H1 (cell line): ENCODE measurements at regions not wholly inside any gene's neighbourhood (a gene's known extent, or its start where the extent isn't known, plus 50 kb on each side); places are given as distances from the start of the nearest gene placed in this dataset.
A peak's percentile ranks its signal among the peaks of the same experiment; 100 is the strongest.

Experiments used
- CTCF ChIA-PET: fragments of 300-600 bp; sonication (Branson Sonifier 250); formaldehyde crosslinking; loops from one replicate; lab custom pipeline; 2021; ENCODE audit not compliant: partially characterized antibody; lab: Charles Lee
- POLR2A ChIA-PET: fragments of 300-600 bp; sonication (Branson Sonifier 250); formaldehyde crosslinking; loops from one replicate; lab custom pipeline; 2021; ENCODE audit warnings: inconsistent platforms; ENCODE audit not compliant: partially characterized antibody; lab: Charles Lee
- DNase-seq, 2 experiments: peaks; one replicate each; pipeline versions ENCODE4 v3.0.0 to v3.0.0-alpha.2; 2010 to 2022; ENCODE audit warnings: low spot score in 2 of 2, low read depth in 1 of 2, mixed read lengths in 1 of 2
- FAIRE-seq: peaks from 2 replicates; lab custom pipeline; 2011; peaks lifted over from hg19 to GRCh38; lab: Jason Lieb, UNC
- H2AFZ ChIP-seq: 2 replicates; pipeline ENCODE4 v1.8.1; 2012; ENCODE audit warnings: low read length, inconsistent platforms
- H2AK5ac ChIP-seq: 2 replicates; pipeline ENCODE4 v1.6.1; 2013; ENCODE audit warnings: low read depth, low read length
- H2BK120ac ChIP-seq: replicated peaks from 2 replicates; pipeline ENCODE3; 2013; ENCODE audit warnings: low read depth, low read length, inconsistent platforms
- H2BK12ac ChIP-seq: 2 replicates; pipeline ENCODE4 v1.6.1; 2013; ENCODE audit warnings: low read depth, low read length
- H2BK15ac ChIP-seq: 2 replicates; pipeline ENCODE4 v1.6.1; 2013; ENCODE audit warnings: low read length
- H2BK20ac ChIP-seq: 2 replicates; pipeline ENCODE4 v1.6.1; 2013; ENCODE audit warnings: low read length
- H2BK5ac ChIP-seq: 2 replicates; pipeline ENCODE4 v1.6.1; 2013; ENCODE audit warnings: low read depth, low read length
- H3K14ac ChIP-seq: 2 replicates; pipeline ENCODE4 v1.6.1; 2013; ENCODE audit warnings: inconsistent platforms; ENCODE audit not compliant: insufficient read length
- H3K18ac ChIP-seq: 2 replicates; pipeline ENCODE4 v1.6.1; 2013; ENCODE audit warnings: low read length; ENCODE audit errors: extremely low read depth
- H3K23ac ChIP-seq: 2 replicates; pipeline ENCODE4 v1.6.1; 2013; ENCODE audit warnings: inconsistent platforms; ENCODE audit not compliant: insufficient read length
- H3K23me2 ChIP-seq: 2 replicates; pipeline ENCODE4 v1.6.1; 2013; ENCODE audit warnings: low read depth, low read length
- H3K27ac ChIP-seq: 2 replicates; pipeline ENCODE4 v1.6.1; 2011; ENCODE audit warnings: low read depth, low read length, inconsistent platforms
- H3K27me3 ChIP-seq, 4 experiments: replicated peaks in 1 of 4; 1 replicate in 1 of 4; 2 replicates in 3 of 4; pipeline versions ENCODE4 v1.6.1 to v1.8.1; 2011 to 2013; ENCODE audit warnings: low read length in 3 of 4, mild to moderate bottlenecking in 3 of 4, inconsistent platforms in 2 of 4, mixed read lengths in 2 of 4, moderate library complexity in 1 of 4; ENCODE audit not compliant: control insufficient read depth in 3 of 4, insufficient read depth in 3 of 4; ENCODE audit errors: extremely low read depth in 1 of 4
- H3K36me3 ChIP-seq, 4 experiments: 2 replicates each; pipeline versions ENCODE4 v1.6.1 to v1.8.1; 2011 to 2013; ENCODE audit warnings: mild to moderate bottlenecking in 4 of 4, low read length in 3 of 4, moderate library complexity in 2 of 4, control low read depth in 1 of 4, inconsistent platforms in 1 of 4; ENCODE audit not compliant: insufficient read depth in 4 of 4, control insufficient read depth in 2 of 4
- H3K4ac ChIP-seq: replicated peaks from 2 replicates; pipeline ENCODE3; 2013; ENCODE audit warnings: low read length, low read depth, mixed read lengths, inconsistent platforms; ENCODE audit not compliant: insufficient read length
- H3K4me1 ChIP-seq, 4 experiments: replicated peaks in 1 of 4; 1 replicate in 1 of 4; 2 replicates in 3 of 4; pipeline versions ENCODE4 v1.6.1 to v1.8.1; 2011 to 2013; ENCODE audit warnings: low read length in 3 of 4, inconsistent platforms in 2 of 4, mixed read lengths in 1 of 4; ENCODE audit not compliant: insufficient read depth in 4 of 4, control insufficient read depth in 3 of 4
- H3K4me2 ChIP-seq, 2 experiments: 2 replicates each; pipeline versions ENCODE4 v1.6.1 to v1.8.1; 2011 to 2013; ENCODE audit warnings: low read depth in 2 of 2, low read length in 2 of 2, control low read depth in 1 of 2, inconsistent platforms in 1 of 2, mild to moderate bottlenecking in 1 of 2; ENCODE audit not compliant: insufficient read depth in 1 of 2
- H3K4me3 ChIP-seq, 4 experiments: fragments of 200-600, 300-600 bp in 1 of 4; sonication (generic), shearing (Covaris generic), sonication (Bioruptor Twin) in 1 of 4; 2 replicates each; pipeline versions ENCODE4 v1.5.1 to v1.8.1; 2011 to 2016; ENCODE audit warnings: low read length in 4 of 4, low read depth in 3 of 4, control low read depth in 2 of 4, inconsistent platforms in 2 of 4, mild to moderate bottlenecking in 2 of 4, mixed read lengths in 1 of 4, moderate library complexity in 1 of 4; ENCODE audit not compliant: insufficient read depth in 2 of 4; ENCODE audit errors: extremely low read depth in 1 of 4
- H3K56ac ChIP-seq: replicated peaks from 2 replicates; pipeline ENCODE3; 2013; ENCODE audit warnings: low read depth, mild to moderate bottlenecking, mixed read lengths, low read length, inconsistent platforms; ENCODE audit not compliant: insufficient read length
- H3K79me1 ChIP-seq: 2 replicates; pipeline ENCODE4 v1.6.1; 2013; ENCODE audit warnings: low read depth, low read length, control low read depth
- H3K79me2 ChIP-seq, 2 experiments: 2 replicates each; pipeline versions ENCODE4 v1.6.1 to v1.8.1; 2012 to 2013; ENCODE audit warnings: low read length in 2 of 2, mild to moderate bottlenecking in 2 of 2, inconsistent platforms in 1 of 2; ENCODE audit not compliant: insufficient read depth in 2 of 2, control insufficient read depth in 1 of 2
- H3K9ac ChIP-seq, 4 experiments: replicated peaks in 1 of 4; 1 replicate in 1 of 4; 2 replicates in 3 of 4; pipeline versions ENCODE4 v1.6.1 to v1.8.1; 2011 to 2013; ENCODE audit warnings: low read depth in 3 of 4, low read length in 3 of 4, control low read depth in 2 of 4, mild to moderate bottlenecking in 2 of 4, moderate library complexity in 2 of 4, inconsistent platforms in 1 of 4; ENCODE audit errors: extremely low read depth in 1 of 4
- H3K9me3 ChIP-seq, 2 experiments: 2 replicates each; pipeline versions ENCODE4 v1.6.1 to v1.8.1; 2012 to 2013; ENCODE audit warnings: mild to moderate bottlenecking in 2 of 2, moderate library complexity in 2 of 2, control low read depth in 1 of 2, inconsistent platforms in 1 of 2, low read depth in 1 of 2, low read length in 1 of 2, mixed read lengths in 1 of 2; ENCODE audit not compliant: insufficient read depth in 2 of 2
- H4K20me1 ChIP-seq, 2 experiments: replicated peaks in 1 of 2; 2 replicates each; pipeline versions ENCODE3 to v1.8.1; 2011 to 2013; ENCODE audit warnings: inconsistent platforms in 2 of 2, low read length in 2 of 2, mild to moderate bottlenecking in 1 of 2; ENCODE audit not compliant: insufficient read depth in 2 of 2, control insufficient read depth in 1 of 2
- H4K5ac ChIP-seq: 2 replicates; pipeline ENCODE4 v1.6.1; 2013; ENCODE audit warnings: low read length, low read depth, mixed read lengths, inconsistent platforms; ENCODE audit not compliant: insufficient read length
- H4K8ac ChIP-seq: 2 replicates; pipeline ENCODE4 v1.8.0; 2013; ENCODE audit warnings: mild to moderate bottlenecking, moderate library complexity, low read length, inconsistent platforms; ENCODE audit not compliant: insufficient read depth; ENCODE audit errors: extremely low read depth
- H4K91ac ChIP-seq: replicated peaks from 2 replicates; pipeline ENCODE3; 2013; ENCODE audit warnings: low read length, mixed read lengths, inconsistent platforms; ENCODE audit not compliant: insufficient read length
- BRCA1 ChIP-seq: IDR thresholded peaks from 2 replicates; pipeline ENCODE4 v1.6.1; 2012; ENCODE audit warnings: low read depth, low read length, improper control_type of control experiment
- SIN3A ChIP-seq, 2 experiments: IDR thresholded peaks in 1 of 2; conservative IDR thresholded peaks in 1 of 2; 2 replicates each; pipeline ENCODE4 v1.6.1; 2011 to 2012; ENCODE audit warnings: low read length in 2 of 2, improper control_type of control experiment in 1 of 2, low read depth in 1 of 2, mild to moderate bottlenecking in 1 of 2
- YY1 ChIP-seq: IDR thresholded peaks from 2 replicates; pipeline ENCODE4 v1.6.1; 2011; ENCODE audit warnings: low read depth, mild to moderate bottlenecking, low read length
- ZNF274 ChIP-seq: IDR thresholded peaks from 2 replicates; pipeline ENCODE4 v1.7.0; 2012; ENCODE audit warnings: low read length, borderline replicate concordance; ENCODE audit errors: extremely low read depth
- WGBS, 2 experiments: shearing (Covaris generic) in 1 of 2; methylation state at CpG; one replicate each; pipeline versions ENCODE4 v1.1.6 to v1.1.7; 2013 to 2015; ENCODE audit warnings: low lambda C conversion rate in 2 of 2, mixed read lengths in 2 of 2, inconsistent platforms in 1 of 2, low coverage in 1 of 2, missing lambda C conversion rate in 1 of 2; ENCODE audit not compliant: insufficient replicate concordance in 2 of 2, insufficient coverage in 1 of 2, insufficient read length in 1 of 2; ENCODE audit errors: extremely low coverage in 1 of 2, missing lambda C conversion rate in 1 of 2; 5-methylcytosine and 5-hydroxymethylcytosine counted together

DNA sequence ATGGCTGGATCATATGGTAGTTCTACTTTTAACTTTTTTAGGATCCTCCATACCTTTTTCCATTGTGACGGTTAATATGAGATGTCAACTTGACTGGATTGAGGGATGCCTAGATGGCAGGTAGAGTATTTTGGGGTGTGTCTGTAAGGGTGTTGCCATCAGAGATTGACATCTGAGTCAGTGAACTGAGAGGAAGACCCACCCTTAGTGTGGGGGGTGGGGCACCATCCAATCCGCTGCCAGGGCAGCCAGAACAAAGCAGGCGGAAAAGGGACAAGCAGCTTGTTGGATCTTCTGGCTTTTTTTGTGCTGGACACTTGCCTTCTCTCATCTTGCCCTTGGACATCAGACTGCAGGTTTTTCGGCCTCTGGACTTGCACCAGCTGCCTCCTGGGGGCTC lies 168.5 kb upstream of the CXCL13 start:
- DNase-seq (peak in 1 of 2 experiments; percentile 48), FAIRE-seq (no peak)
- H3K56ac ChIP-seq: no peak overlapping the region
- H3K14ac ChIP-seq: no peak overlapping the region
- H2AFZ ChIP-seq: peak overlapping the region; percentile 73; the same call in 1 of the 2 replicates
- H2AK5ac ChIP-seq: no peak overlapping the region
- no peak overlapping the region for H3K4me2 ChIP-seq
- ChIA-PET CTCF (interaction anchor here (1.8 to 38.6 kb wide), 3 partner anchors 13 to 60 kb away, joined by 4 to 1551 read pairs (median 70); no protein-coding TSS in a partner anchor), POLR2A (no interaction called here)
- H3K18ac ChIP-seq: no peak overlapping the region
- H3K79me1 ChIP-seq: no peaks in the 10 kb centered on the region
- TF ChIP-seq SIN3A (conservative IDR thresholded peaks at IDR 0.05 in 1 of 2, IDR thresholded peaks at IDR 0.05 in 1 of 2; ENCODE audit: low read depth in 1 of 2, low read length in 2 of 2): no peak
- TF ChIP-seq BRCA1: no peak
- TF ChIP-seq YY1: no peak
- no peak for TF ChIP-seq ZNF274
- no peak overlapping the region for H3K4me3 ChIP-seq
- H3K27me3 ChIP-seq: no peaks in the 10 kb centered on the region
- H3K27ac ChIP-seq: no peak overlapping the region
- no peak overlapping the region for H2BK120ac ChIP-seq
- no peak overlapping the region for H3K23ac ChIP-seq
- H4K91ac ChIP-seq: no peak overlapping the region
- H3K4me1 ChIP-seq: peaks cover 0 to 3% (median 0%) of the 10 kb centered on the region in 4 experiments; a peak in 1 of 7 replicates
- no peak overlapping the region for H2BK20ac ChIP-seq
- H2BK15ac ChIP-seq: no peak overlapping the region
- no peaks in the 10 kb centered on the region for H3K36me3 ChIP-seq
- H2BK5ac ChIP-seq: no peak overlapping the region
- H4K5ac ChIP-seq: no peak overlapping the region
- no peaks in the 10 kb centered on the region for H3K79me2 ChIP-seq
- H3K9me3 ChIP-seq: no peaks in the 10 kb centered on the region
- H3K4ac ChIP-seq: no peak overlapping the region
- WGBS, 2 experiments: 83% methylated on average over 4 of the region's 4 CpGs; no CpG with 5 or more reads in 1 of the 2 experiments
- no peak overlapping the region for H3K9ac ChIP-seq
- H4K8ac ChIP-seq: no peak overlapping the region; the same call in 1 of the 2 replicates
- no peaks in the 10 kb centered on the region for H4K20me1 ChIP-seq
- no peaks in the 10 kb centered on the region for H3K23me2 ChIP-seq
- H2BK12ac ChIP-seq: no peak overlapping the region
